IMR-90 (cell line): ENCODE measurements at regions not wholly inside any gene's neighbourhood (a gene's known extent, or its start where the extent isn't known, plus 50 kb on each side); places are given as distances from the start of the nearest gene placed in this dataset.
"Not testable (repeated sequence)": the region's sequence is repeated elsewhere in the genome, so short reads cannot be mapped to it uniquely, and the experiment has no call there.

Source experiments
- ATAC-seq: fragments of 200-7000 bp; cut with Tn5 transposase; 2 replicates; pipeline ENCODE4 v1.9.1; 2020; ENCODE audit warnings: low read depth, mild to moderate bottlenecking, moderate library complexity
- BruUV-seq: library from RNA; stranded (reverse); fragments of 400-500 nt; replicated peaks from 2 replicates; lab custom pipeline; 2021; lab: Mats Ljungman, UMichigan
- CTCF ChIA-PET: fragments of 300-600 bp; formaldehyde crosslinking; extraction: SDS; loops from one replicate; lab custom pipeline; 2021; ENCODE audit warnings: antibody characterized with exemption; lab: Yijun Ruan, JAX
- POLR2A ChIA-PET: fragments of 300-600 bp; sonication (Branson Sonifier 250); formaldehyde crosslinking; loops from one replicate; lab custom pipeline; 2022; ENCODE audit warnings: antibody characterized with exemption; ENCODE audit not compliant: unreplicated experiment; lab: Charles Lee
- DNase-seq: peaks from one replicate; pipeline ENCODE4 v3.0.0; 2013
- H2AFZ ChIP-seq: replicated peaks from 2 replicates; pipeline ENCODE3; 2013; ENCODE audit warnings: low read length, mild to moderate bottlenecking; ENCODE audit not compliant: poor library complexity
- H2AK5ac ChIP-seq: 2 replicates; pipeline ENCODE4 v1.6.1; 2013; ENCODE audit warnings: low read depth, low read length, inconsistent platforms
- H2AK9ac ChIP-seq: replicated peaks from 2 replicates; pipeline ENCODE3; 2013; ENCODE audit warnings: mild to moderate bottlenecking, low read depth, low read length, moderate library complexity; ENCODE audit not compliant: poor library complexity
- H2BK120ac ChIP-seq: 2 replicates; pipeline ENCODE4 v1.6.1; 2013; ENCODE audit warnings: low read depth, low read length, inconsistent platforms
- H2BK15ac ChIP-seq: 3 replicates; pipeline ENCODE4 v1.6.1; 2013; ENCODE audit warnings: low read depth, low read length, inconsistent platforms
- H2BK20ac ChIP-seq: 2 replicates; pipeline ENCODE4 v1.6.1; 2013; ENCODE audit warnings: low read depth, mild to moderate bottlenecking, inconsistent platforms, low read length, moderate library complexity
- H2BK5ac ChIP-seq: 2 replicates; pipeline ENCODE4 v1.6.1; 2013; ENCODE audit warnings: mild to moderate bottlenecking, low read depth, low read length, inconsistent platforms; ENCODE audit not compliant: poor library complexity, severe bottlenecking
- H3K14ac ChIP-seq: replicated peaks from 2 replicates; pipeline ENCODE4 v1.6.1; 2013; ENCODE audit warnings: low read depth, low read length, inconsistent platforms
- H3K18ac ChIP-seq: 2 replicates; pipeline ENCODE4 v1.6.1; 2013; ENCODE audit warnings: low read depth, low read length, control low read depth
- H3K23ac ChIP-seq: 2 replicates; pipeline ENCODE4 v1.6.1; 2013; ENCODE audit warnings: low read depth, low read length, inconsistent platforms
- H3K27ac ChIP-seq: 2 replicates; pipeline ENCODE4 v1.5.1; 2013; ENCODE audit warnings: mild to moderate bottlenecking, control low read depth, low read length; ENCODE audit not compliant: insufficient read depth
- H3K27me3 ChIP-seq: 2 replicates; pipeline ENCODE4 v1.6.1; 2013; ENCODE audit warnings: low read length; ENCODE audit not compliant: control insufficient read depth, insufficient read depth
- H3K36me3 ChIP-seq: 2 replicates; pipeline ENCODE4 v1.6.1; 2013; ENCODE audit warnings: low read length, mixed read lengths; ENCODE audit not compliant: control insufficient read depth, insufficient read depth
- H3K4ac ChIP-seq: 2 replicates; pipeline ENCODE4 v1.6.1; 2013; ENCODE audit warnings: low read depth, low read length, inconsistent platforms
- H3K4me1 ChIP-seq: 2 replicates; pipeline ENCODE4 v1.6.1; 2013; ENCODE audit warnings: low read length, mixed read lengths; ENCODE audit not compliant: control insufficient read depth, insufficient read depth
- H3K4me2 ChIP-seq: 2 replicates; pipeline ENCODE4 v1.6.1; 2013; ENCODE audit warnings: low read depth, mild to moderate bottlenecking, control low read depth, low read length, moderate library complexity
- H3K4me3 ChIP-seq: 2 replicates; pipeline ENCODE4 v1.5.1; 2013; ENCODE audit warnings: low read depth, mild to moderate bottlenecking, control low read depth, low read length, moderate library complexity; ENCODE audit not compliant: insufficient read depth
- H3K56ac ChIP-seq: 2 replicates; pipeline ENCODE4 v1.6.1; 2013; ENCODE audit warnings: low read length, inconsistent platforms; ENCODE audit not compliant: insufficient read depth; ENCODE audit errors: extremely low read depth
- H3K79me1 ChIP-seq, 2 experiments: 2 replicates each; pipeline ENCODE4 v1.6.1; 2013; ENCODE audit warnings: low read length in 2 of 2, inconsistent platforms in 1 of 2, low read depth in 1 of 2
- H3K9ac ChIP-seq: 2 replicates; pipeline ENCODE4 v1.6.1; 2013; ENCODE audit warnings: low read depth, low read length, control low read depth
- H3K9me1 ChIP-seq: 2 replicates; pipeline ENCODE4 v1.6.1; 2013; ENCODE audit warnings: low read length, inconsistent platforms; ENCODE audit not compliant: insufficient read depth
- H3K9me3 ChIP-seq: 2 replicates; pipeline ENCODE4 v1.6.1; 2013; ENCODE audit warnings: low read length; ENCODE audit not compliant: control insufficient read depth, insufficient read depth
- H4K20me1 ChIP-seq: 2 replicates; pipeline ENCODE4 v1.6.1; 2013; ENCODE audit warnings: low read length, inconsistent platforms; ENCODE audit not compliant: insufficient read depth
- H4K5ac ChIP-seq: 2 replicates; pipeline ENCODE4 v1.6.1; 2013; ENCODE audit warnings: mild to moderate bottlenecking, low read depth, low read length, control low read depth
- H4K8ac ChIP-seq, 2 experiments: 2 replicates each; pipeline ENCODE4 v1.6.1; 2013; ENCODE audit warnings: low read depth in 2 of 2, low read length in 2 of 2, control low read depth in 1 of 2, inconsistent platforms in 1 of 2
- H4K91ac ChIP-seq: 2 replicates; pipeline ENCODE4 v1.6.1; 2013; ENCODE audit warnings: low read depth, low read length, inconsistent platforms; ENCODE audit not compliant: insufficient read depth
- MAFK ChIP-seq: IDR thresholded peaks from 2 replicates; pipeline ENCODE4 v1.6.1; 2012; ENCODE audit warnings: low read depth, low read length, improper control_type of control experiment
- WGBS, 2 experiments: methylation state at CpG; one replicate each; pipeline versions ENCODE4 v1.1.5 to v1.1.7; 2013; ENCODE audit warnings: missing lambda C conversion rate in 2 of 2; ENCODE audit not compliant: insufficient read length in 1 of 2; ENCODE audit errors: extremely low coverage in 2 of 2; 5-methylcytosine and 5-hydroxymethylcytosine counted together
- dilution Hi-C: fragments of 300-500 bp; cut with HindIII; formaldehyde crosslinking; loops from one replicate; pipeline ENCODE4 v1.14.3; 2018; ENCODE audit warnings: low sequenced_read_pairs; ENCODE audit not compliant: unreplicated experiment
- in situ Hi-C: fragments of 300-500 bp; cut with MboI; formaldehyde crosslinking; loops from 3 replicates; pipeline ENCODE4 v1.14.3; 2019; ENCODE audit warnings: low sequenced_read_pairs, inconsistent platforms, mixed read lengths
- intact Hi-C: fragments of 100-400 bp; cut with micrococcal nuclease; formaldehyde crosslinking; loops from 2 replicates; pipeline ENCODE4 v1.10.0; 2022
- TF ChIP-seq, protein P1 (sequence below): fragments of 150-350 bp; IDR thresholded peaks from 2 replicates; pipeline ENCODE4 v1.6.1; 2016; ENCODE audit warnings: low read depth, mild to moderate bottlenecking, low read length, moderate library complexity, borderline replicate concordance

GRCh38 chr11:39628311-39628710 lies 1831.1 kb downstream of the LRRC4C start:
- dilution Hi-C loops (no loop called here), intact Hi-C loops (no loop called here), in situ Hi-C loops (no loop called here)
- Histone ChIP-seq H3K9me1 (no peaks in the 10 kb centered on the region), H3K14ac (no peak overlapping the region), H3K23ac (no peak overlapping the region), H4K8ac (no peak overlapping the region), H2AK9ac (no peak overlapping the region), H2BK5ac (no peak overlapping the region), H2AK5ac (no peak overlapping the region), H3K56ac (no peak overlapping the region), H2BK15ac (no peak overlapping the region), H2AFZ (no peak overlapping the region), H2BK120ac (no peak overlapping the region), H3K4ac (no peak overlapping the region), H3K36me3 (no peaks in the 10 kb centered on the region), H3K9ac (no peak overlapping the region), H3K27ac (no peak overlapping the region), H2BK20ac (no peak overlapping the region), H3K27me3 (no peaks in the 10 kb centered on the region), H3K79me1 (no peaks in the 10 kb centered on the region), H3K18ac (no peak overlapping the region), H3K9me3 (no peaks in the 10 kb centered on the region; the same call in 1 of the 2 replicates), H3K4me1 (no peaks in the 10 kb centered on the region), H4K5ac (no peak overlapping the region), H4K20me1 (no peaks in the 10 kb centered on the region), H4K91ac (no peak overlapping the region), H3K4me3 (no peak overlapping the region), H3K4me2 (no peak overlapping the region)
- no peak for ATAC-seq
- ChIA-PET CTCF (interaction anchor here (0.6 kb wide), 2 partner anchors 11 to 38 kb away, joined by 3 read pairs; no protein-coding TSS in a partner anchor), POLR2A (no interaction called here)
- no peak for DNase-seq
- BruUV-seq = no TSS peak
- WGBS, 2 experiments = no CpG with 5 or more reads among the region's 2 CpGs
- TF ChIP-seq, protein P1, sequence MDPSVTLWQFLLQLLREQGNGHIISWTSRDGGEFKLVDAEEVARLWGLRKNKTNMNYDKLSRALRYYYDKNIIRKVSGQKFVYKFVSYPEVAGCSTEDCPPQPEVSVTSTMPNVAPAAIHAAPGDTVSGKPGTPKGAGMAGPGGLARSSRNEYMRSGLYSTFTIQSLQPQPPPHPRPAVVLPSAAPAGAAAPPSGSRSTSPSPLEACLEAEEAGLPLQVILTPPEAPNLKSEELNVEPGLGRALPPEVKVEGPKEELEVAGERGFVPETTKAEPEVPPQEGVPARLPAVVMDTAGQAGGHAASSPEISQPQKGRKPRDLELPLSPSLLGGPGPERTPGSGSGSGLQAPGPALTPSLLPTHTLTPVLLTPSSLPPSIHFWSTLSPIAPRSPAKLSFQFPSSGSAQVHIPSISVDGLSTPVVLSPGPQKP = no peak
- TF ChIP-seq MAFK = peak; percentile 25; the same call in 1 of the 2 replicates

DNA sequence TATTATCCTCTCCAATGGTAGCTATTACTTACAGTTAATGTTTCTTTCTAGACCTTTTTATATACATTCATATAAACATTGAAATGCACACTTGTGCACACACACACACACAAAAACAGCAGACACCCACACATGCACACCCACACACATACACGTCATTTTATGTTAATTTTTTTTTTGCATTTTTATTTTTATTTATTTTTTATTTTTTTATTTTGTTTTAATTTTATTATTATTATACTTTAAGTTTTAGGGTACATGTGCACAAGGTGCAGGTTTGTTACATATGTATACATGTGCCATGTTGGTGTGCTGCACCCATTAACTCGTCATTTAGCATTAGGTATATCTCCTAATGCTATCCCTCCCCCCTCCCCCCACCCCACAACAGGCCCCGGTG lies 1839.1 kb downstream of the LRRC4C start:
- H3K56ac ChIP-seq, H3K23ac ChIP-seq, H3K14ac ChIP-seq, H3K18ac ChIP-seq, H2BK120ac ChIP-seq, DNase-seq, H2AK5ac ChIP-seq, H3K79me1 ChIP-seq, H2BK20ac ChIP-seq, H3K9me3 ChIP-seq, dilution Hi-C loops, H3K27me3 ChIP-seq, H2AK9ac ChIP-seq, ATAC-seq, intact Hi-C loops, H3K4me1 ChIP-seq, H3K4me2 ChIP-seq, H3K9me1 ChIP-seq, H2BK5ac ChIP-seq, H3K4me3 ChIP-seq, H3K36me3 ChIP-seq, H4K20me1 ChIP-seq, H2AFZ ChIP-seq, H4K91ac ChIP-seq, H4K5ac ChIP-seq, H3K9ac ChIP-seq, H2BK15ac ChIP-seq, H4K8ac ChIP-seq, POLR2A ChIA-PET, CTCF ChIA-PET, H3K27ac ChIP-seq, in situ Hi-C loops, BruUV-seq, H3K4ac ChIP-seq: not testable (repeated sequence)
- WGBS, 2 experiments = no CpG with 5 or more reads among the region's 3 CpGs
